GM19239 (cell line): ENCODE measurements at regions not wholly inside any gene's neighbourhood (a gene's known extent, or its start where the extent isn't known, plus 50 kb on each side); places are given as distances from the start of the nearest gene placed in this dataset.
"Not testable (repeated sequence)": the region's sequence is repeated elsewhere in the genome, so short reads cannot be mapped to it uniquely, and the experiment has no call there.

ENCODE experiments used
- DNase-seq: peaks from one replicate; pipeline ENCODE4 v3.0.0; 2011; ENCODE audit warnings: low spot score; ENCODE audit not compliant: insufficient read length
- FAIRE-seq: peaks from 2 replicates; lab custom pipeline; 2011; peaks lifted over from hg19 to GRCh38; lab: Jason Lieb, UNC

- FAIRE-seq = no peak
- DNase-seq = no peak
Observed at GRCh38 chr11:82089426-82089825, 644.2 kb downstream of the FAM181B start.

GRCh38 chr11:82085493-82085892 is 648.2 kb downstream of the FAM181B start:
- no peak for FAIRE-seq
- DNase-seq = no peak

GRCh38 chr11:82082976-82083375 is 650.7 kb downstream of the FAM181B start:
- DNase-seq (no peak), FAIRE-seq (no peak)

GRCh38 chr11:82080160-82080559 is 653.5 kb downstream of the FAM181B start:
- DNase-seq = no peak
- FAIRE-seq = no peak

GRCh38 chr11:82076126-82076525 is 657.5 kb downstream of the FAM181B start:
- FAIRE-seq (no peak), DNase-seq (no peak)

- DNase-seq = no peak
- no peak for FAIRE-seq
Observed at GRCh38 chr11:82059505-82059904, 674.2 kb downstream of the FAM181B start.

- no peak for FAIRE-seq
- DNase-seq = no peak
Observed at GRCh38 chr11:82056450-82056849, 677.2 kb downstream of the FAM181B start.

- no peak for FAIRE-seq
Observed at GRCh38 chr11:82049199-82049598, 684.5 kb downstream of the FAM181B start.

GRCh38 chr11:82047200-82047599 is 686.5 kb downstream of the FAM181B start:
- no peak for FAIRE-seq
- no peak for DNase-seq

More at GRCh38 chr11:82049199-82049598, 684.5 kb downstream of the FAM181B start:
- DNase-seq = no peak

- DNase-seq = no peak
- no peak for FAIRE-seq
Observed at GRCh38 chr11:82046778-82047177, 686.9 kb downstream of the FAM181B start.

GRCh38 chr11:82045748-82046457 is 687.8 kb downstream of the FAM181B start:
- DNase-seq (no peak), FAIRE-seq (no peak)

- FAIRE-seq (no peak), DNase-seq (no peak)
Observed at GRCh38 chr11:82043316-82043715, 690.3 kb downstream of the FAM181B start.

GRCh38 chr11:82041764-82042163 is 691.9 kb downstream of the FAM181B start:
- no peak for DNase-seq
- no peak for FAIRE-seq

GRCh38 chr11:82038154-82038553 is 695.5 kb downstream of the FAM181B start:
- DNase-seq (no peak), FAIRE-seq (no peak)

GRCh38 chr11:82034527-82034926 is 699.1 kb downstream of the FAM181B start:
- DNase-seq (no peak), FAIRE-seq (no peak)

- not testable (repeated sequence) for FAIRE-seq, DNase-seq
Observed at GRCh38 chr11:82027335-82027734, 706.3 kb downstream of the FAM181B start.

GRCh38 chr11:82024760-82025159 is 708.9 kb downstream of the FAM181B start:
- FAIRE-seq = no peak
- no peak for DNase-seq

- FAIRE-seq (no peak), DNase-seq (no peak)
Observed at GRCh38 chr11:82012276-82012675, 721.4 kb downstream of the FAM181B start.

GRCh38 chr11:82009133-82009532 is 724.5 kb downstream of the FAM181B start:
- DNase-seq (no peak), FAIRE-seq (no peak)

- no peak for FAIRE-seq
- no peak for DNase-seq
Observed at GRCh38 chr11:82007521-82007920, 726.1 kb downstream of the FAM181B start.

GRCh38 chr11:82004537-82005213 is 729.0 kb downstream of the FAM181B start:
- FAIRE-seq (no peak), DNase-seq (no peak)
